ENCODE measurements at regions not wholly inside any gene's neighbourhood (a gene's known extent, or its start where the extent isn't known, plus 50 kb on each side); places are given as distances from the start of the nearest gene placed in this dataset.
"Not testable (repeated sequence)": the region's sequence is repeated elsewhere in the genome, so short reads cannot be mapped to it uniquely, and the experiment has no call there.

DNA sequence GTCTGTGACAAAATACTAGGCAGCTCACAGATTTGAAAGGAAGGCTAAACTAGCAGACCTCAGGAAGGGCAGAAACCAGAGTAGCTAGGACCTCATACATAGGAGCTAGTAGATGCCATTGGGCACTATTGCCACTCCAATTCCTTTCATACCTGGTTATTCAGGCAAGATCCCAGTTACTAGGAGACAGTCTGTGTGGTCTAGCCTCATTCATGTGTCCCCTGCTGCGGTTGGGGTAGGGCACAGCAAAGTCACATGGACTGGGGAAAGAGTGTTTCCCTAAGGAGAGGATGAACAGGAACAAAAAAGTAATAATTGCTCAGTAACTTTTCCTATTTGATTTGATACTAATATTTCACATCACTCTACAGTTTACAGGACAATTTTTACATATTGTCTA is 204.6 kb upstream of the HEY2 start:
- DNase-seq (ENCODE audit: low read depth), result no peak

DNA sequence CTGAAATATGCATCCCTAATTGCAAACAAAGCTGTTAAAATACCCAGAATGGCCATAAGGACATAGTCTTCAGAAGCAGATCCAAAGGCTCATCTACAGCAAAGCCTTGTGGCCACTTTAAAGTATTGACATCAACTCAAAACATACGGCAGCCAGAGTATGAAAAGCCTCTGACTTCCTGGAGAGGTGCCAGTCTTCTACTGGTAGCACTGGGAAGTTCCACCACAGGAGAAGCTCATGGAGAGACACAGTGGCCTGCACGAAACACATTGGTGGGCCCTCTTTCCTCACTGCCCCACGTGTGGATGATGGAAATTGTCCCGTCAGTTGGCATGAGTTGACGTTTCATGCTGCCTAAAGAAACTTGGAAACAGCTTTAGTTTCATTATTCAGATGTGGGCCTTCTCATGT is 202.6 kb upstream of the HEY2 start:
- no peak for DNase-seq (ENCODE audit: low read depth)

DNA sequence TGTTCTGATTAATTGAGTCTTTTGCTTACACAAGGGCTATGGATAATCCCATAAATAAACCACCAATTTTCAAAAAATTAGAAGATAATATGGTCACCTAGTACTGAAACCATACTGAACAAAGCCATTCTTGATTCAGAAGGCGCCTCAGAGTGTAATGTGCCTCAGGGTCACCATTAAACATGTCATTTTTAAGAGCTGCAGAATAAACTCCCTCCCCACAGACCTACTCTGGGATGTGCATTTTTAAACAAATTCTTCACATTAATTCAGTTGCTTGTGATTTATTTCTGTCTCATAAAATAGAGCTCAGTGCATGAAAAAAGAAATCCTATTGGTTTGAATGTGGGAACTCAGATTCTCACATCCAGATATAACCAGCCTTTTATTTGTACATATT is 202.1 kb upstream of the HEY2 start:
- no peak for DNase-seq (ENCODE audit: low read depth)

DNA sequence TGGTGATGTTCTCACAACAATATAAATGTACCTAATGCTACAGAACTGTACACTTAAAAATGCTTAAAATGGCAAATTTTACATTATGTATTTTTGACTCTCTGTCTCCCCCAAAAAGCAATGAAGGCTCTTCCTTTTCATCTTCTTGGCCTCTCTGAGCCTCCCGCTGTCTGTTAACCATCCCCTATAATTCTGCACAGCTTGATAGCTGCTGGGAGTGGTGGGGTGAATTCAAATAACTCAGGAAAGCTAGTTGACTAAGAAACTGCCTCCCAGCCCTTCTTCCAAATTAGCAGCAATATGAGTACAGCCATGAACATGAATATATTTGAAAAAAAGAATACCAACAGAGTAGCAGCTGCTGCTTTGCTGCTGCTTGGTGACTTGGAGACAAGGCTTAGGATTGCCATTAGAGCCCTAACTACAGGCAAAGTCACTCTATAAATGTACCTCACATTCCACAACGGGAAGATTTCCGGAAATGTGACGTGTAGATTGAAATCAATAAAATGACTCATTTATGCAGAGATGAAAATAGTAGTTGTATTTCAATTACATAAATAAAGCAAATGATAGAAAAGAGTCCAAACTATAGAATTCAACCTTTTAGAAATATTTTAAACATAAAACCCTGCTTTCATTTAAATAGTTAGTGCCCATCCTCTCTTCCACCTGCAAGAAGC is 200.1 kb upstream of the HEY2 start:
- no peak for DNase-seq (ENCODE audit: low read depth)

DNA sequence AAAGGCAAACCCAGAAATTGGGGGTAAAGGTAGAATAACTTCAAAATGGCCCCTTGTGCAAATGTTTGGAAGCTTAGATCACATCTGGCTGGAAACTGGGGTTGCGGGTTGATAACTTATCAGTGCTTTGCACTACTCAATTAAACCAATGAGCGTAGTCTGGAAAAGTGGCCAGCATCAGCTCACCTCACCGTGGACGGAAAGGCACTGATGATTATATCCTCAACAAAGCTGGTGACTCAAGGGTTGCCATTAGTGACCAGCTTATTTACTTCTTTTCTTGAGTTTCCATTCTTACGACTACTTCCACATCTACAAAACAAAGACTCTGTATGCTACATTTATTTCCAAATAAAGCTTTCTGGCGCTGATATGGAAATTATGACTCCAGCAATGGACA is 198.5 kb upstream of the HEY2 start:
- DNase-seq (ENCODE audit: low read depth), result no peak

DNA sequence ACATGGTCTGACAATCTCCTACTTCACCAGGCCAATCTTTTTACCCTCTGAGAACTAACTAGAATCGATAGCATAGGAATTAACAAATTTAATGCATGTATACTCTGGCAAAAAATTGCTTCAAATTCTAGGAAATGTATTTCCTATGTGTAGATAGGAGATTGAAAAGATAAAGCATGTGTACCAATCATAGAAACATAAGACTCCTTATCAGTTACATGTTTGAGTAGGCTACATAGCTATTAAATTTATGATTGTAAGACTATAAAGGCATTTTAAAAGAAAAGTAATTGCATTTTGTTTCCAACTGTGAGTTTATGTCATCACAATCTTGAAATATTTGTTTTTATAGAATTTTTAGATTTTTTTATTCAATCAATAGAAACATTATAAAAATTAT is 196.6 kb upstream of the HEY2 start:
- no peak for DNase-seq (ENCODE audit: low read depth)

DNA sequence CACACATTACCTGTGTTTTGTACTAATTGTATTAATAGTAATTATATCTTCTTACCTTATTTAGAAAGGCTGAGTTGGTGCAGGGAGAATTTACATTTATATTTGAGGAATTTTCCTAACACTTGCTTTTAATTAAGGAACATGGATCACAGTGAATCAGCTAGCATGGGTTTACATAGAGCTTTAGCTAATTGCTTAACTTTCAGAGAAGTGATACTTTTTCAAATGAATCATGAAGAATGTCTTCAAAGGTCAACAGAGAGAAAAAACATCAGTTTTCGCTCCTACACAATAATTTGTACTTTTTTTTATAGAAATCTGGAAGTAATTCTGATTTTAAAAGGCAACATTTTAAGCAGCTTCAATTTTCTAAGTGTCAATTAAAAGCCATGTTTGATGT is 195.0 kb upstream of the HEY2 start:
- DNase-seq (ENCODE audit: low read depth), result no peak

DNA sequence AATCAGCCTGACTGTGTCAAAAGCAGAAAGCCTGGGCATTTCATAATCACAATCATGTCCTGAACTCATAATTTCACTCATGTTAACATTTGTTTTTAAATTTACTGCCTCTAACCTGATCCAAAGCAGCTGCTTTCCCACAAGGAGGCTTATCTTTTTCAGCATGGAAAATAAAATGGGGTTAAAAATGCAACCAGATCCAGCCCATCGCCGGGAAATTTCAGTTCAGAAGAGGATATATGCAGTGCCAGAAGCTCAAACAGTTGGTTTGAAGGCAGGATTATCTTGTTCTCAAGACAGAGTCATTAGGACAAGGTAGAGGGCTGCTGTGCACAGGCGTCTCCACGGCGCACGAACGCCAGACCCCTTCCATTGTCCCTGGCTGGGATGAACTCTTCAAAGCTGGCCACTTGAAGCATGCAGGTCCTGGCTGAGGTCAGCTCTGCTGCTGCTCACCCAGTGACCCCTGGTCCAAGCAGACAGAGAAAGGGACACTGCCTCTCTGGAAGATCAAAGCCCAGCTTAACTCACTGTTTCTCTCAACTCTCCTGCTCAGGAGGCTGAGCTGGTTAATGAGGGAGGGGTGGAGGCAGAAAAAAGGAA is 191.1 kb upstream of the HEY2 start:
- no peak for DNase-seq (ENCODE audit: low read depth)

DNA sequence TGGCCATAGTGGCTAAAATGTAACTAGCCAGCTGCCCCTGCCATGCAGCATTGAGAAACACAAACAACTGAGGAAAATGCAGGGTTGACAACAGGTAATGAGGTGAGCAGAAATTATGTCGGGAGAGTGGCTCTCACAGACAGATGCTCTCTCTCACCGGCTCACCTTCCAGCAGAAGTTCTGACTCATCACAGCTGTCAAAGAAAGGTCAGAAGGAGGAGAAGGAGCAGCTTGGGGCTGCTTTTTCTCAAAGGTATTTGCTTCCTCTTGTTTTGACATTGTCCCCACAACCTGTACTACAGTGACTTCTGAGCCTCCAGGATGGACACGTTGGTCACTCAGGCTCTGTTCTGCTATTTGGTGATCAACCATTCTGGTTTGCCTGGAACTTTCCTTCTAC is 190.5 kb upstream of the HEY2 start:
- DNase-seq (ENCODE audit: low read depth), result no peak

DNA sequence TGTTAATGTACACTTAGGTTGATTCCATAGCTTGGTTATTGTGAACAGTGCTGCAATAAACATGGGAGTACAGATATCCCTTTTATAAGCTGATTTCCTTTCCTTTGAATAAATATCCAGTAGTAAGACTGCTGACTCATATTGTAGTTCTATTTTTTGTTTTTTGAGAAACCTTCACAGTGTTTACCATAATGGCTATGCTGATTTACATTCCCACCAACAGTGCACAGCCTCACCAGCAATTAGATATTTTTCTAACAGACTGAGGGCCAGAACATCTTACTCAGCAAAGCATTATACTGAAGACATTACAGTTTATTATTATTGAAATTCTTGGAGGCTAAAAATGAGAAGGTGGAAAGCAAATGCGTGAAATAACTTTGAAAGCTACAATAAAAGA is 187.3 kb upstream of the HEY2 start:
- no peak for DNase-seq (ENCODE audit: low read depth)

DNA sequence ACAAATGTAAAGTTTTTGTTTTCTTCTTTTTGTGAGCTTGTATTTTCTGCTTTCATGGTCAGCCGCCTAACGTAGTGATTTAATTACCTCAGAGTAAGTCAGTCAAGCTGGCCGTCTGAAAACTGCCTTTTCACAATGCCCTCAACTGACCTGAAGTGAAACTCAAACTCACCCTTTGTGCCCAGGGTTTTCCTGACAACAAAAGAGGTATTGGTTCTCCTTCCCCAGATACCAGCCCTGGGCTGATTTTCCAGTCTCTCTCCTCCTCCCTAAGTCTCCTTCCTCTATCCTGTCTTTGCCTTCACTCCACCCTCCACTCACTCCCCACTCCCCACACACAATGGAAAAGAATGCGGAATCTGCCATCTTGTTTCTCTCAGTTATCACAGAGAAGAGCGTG is 184.5 kb upstream of the HEY2 start:
- no peak for DNase-seq (ENCODE audit: low read depth)

DNA sequence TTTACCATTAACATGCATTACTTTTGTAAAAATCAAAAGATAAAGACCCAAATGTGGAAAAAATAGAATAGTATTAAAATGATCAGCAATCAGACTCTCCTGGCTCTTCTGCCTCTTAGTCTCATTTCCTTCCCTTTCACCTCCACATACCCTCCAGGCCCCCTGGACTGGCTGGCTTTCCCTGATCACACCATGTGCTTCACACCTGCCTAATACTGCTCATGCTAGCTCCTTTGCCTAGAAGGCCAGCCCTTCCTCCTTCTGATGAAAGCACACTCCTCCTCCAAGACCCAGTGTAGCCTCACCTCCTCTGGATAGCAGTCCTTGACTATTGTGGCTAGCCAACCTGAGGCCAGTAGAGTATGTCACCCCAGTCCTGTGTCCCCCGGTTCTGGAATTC is 182.0 kb upstream of the HEY2 start:
- DNase-seq (ENCODE audit: low read depth), result no peak

DNA sequence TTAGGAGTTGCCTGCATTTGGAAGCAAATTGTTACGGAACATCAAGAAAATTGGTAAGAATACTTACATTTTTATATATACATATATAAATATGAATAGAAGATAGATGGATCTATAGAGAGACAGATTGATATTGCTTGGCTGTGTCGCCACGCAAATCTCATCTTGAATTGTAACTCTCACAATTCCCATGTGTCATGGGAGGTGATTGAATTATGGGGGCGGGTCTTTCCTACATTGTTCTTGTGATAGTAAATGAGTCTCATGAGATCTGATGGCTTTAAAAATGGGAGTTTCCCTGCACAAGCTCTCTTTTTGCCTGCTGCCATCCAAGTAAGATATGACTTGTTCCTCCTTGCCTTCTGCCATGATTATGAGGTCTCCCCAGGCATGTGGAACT is 180.8 kb upstream of the HEY2 start:
- DNase-seq (ENCODE audit: low read depth), result no peak

DNA sequence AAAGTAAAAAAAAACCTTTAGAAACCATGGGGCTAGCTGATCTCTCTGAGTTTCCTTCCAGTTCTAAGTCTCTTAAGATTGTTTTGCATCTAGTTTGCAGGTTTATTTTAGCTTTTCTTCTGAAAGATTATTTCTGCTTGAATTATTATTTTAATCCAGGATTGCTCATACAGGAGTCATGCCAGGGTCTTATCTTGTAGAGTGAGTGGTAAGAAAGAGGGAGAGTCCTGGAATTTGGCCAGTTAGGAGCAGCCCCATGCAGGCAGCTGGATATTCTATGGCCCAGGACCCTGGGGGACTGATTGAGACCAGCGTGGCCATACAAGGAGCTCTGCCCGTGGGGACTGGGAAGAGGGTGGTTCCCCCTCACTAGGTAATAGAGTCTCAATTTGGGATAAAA is 178.9 kb upstream of the HEY2 start:
- no peak for DNase-seq (ENCODE audit: low read depth)

DNA sequence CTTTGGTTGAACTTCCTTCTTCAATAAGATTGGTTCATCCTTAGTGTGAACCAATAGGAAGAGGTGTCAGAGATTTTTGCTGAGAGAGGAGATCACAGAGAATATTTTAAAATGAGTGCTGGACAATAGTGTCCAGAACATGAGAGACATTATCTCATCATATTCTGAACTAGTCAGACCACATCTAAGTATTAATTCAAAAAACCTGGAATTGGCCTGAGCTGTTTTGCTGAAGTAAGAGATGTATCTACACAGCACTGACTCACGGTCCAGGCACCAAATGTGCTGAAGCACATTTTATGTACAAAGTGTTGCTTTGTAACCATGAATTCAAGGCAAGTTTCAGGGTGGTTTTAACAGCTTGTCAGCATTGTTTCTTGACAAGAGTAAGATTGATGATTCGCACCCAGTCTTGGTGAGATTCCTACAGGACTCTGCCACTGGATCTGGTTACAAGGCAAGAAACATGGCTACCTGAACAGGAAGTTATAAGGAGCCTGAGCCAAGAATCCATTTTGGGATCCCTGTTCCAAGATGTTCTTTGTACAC is 178.2 kb upstream of the HEY2 start:
- no peak for DNase-seq (ENCODE audit: low read depth)

DNA sequence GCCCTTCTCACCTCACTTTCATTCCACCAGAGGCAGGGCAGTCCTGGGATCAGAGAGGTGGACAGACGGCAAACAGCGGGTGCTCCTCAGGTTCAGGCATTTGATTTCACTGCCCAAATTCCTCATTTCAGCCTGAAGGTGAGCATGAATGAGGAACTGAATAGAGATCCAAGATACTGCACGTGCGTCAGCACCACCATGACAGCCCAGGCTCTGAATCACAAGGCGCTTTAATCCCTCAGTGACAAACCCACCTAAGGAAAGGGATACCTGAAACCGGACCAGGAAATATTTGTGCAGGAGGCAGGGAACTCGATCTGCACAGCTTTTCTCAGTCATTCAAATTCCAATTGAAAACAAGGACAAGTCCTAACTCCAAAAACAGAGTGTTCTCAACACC is 174.8 kb upstream of the HEY2 start:
- DNase-seq (ENCODE audit: low read depth), result no peak

DNA sequence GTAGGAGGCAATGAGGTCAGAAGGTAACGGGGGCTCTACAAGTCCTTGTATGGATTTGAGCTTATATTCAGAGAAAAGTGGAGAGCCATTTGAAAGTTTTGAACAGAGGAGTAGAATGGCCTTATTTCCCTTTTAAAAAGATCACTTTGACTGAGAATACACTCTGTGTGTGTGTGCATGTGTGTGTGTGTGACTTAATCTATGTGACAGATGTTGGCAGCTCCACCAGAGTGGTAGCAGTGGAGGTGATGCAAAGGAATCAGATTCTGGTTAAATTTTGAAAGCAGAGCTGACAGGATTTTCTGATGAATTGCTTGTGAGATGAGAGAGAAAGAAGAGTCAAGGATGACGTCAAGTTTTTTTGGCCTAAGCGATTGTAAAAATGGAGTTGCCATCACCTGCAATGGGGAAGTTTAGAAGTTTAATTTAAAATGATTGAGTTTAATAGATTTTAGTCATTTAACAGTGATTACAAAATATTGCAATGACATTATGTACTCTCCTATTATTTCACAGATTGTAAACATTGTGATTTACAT is 172.2 kb upstream of the HEY2 start:
- DNase-seq (ENCODE audit: low read depth), result no peak

DNA sequence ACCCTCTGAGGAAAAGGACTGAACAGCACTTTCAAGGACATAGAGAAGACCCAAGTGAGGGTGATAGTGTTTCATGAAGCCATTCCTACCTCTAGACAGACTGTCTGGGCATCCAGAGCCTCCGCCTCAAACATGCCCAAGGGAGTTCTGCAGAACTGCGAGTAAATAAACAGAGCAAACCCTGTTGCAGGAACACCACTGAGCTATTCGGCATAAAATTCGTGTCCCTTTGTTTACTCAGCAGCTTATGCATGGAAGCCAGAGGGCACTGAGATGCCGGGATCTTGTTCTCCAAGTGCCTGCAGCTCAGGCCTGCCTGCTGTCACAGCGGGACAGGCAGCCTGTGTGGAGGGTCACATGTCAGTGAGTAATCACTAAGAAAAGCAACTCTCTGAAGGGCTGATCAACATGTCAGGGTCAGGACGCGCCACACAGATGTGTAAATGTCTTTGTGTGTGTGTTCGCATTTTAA is 164.9 kb upstream of the HEY2 start:
- no peak for DNase-seq (ENCODE audit: low read depth)

DNA sequence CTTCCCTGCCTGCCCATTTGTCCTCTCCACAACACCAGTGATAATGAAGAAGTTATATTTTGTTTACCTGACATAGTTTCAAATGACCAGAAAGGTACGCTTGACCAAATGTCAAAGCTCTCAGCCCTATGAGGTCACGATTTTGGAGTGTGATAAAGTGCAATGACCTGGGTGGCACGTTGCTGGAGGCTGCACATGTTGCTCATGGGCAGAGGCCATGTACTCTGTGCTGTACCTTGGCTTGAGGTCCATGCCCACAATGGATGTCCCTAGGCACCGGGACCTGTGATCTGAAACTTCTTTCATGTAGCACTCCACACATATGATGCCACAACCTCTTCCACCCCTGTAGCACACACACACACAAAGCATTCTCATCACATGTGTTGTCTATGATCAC is 164.0 kb upstream of the HEY2 start:
- DNase-seq (ENCODE audit: low read depth), result no peak

DNA sequence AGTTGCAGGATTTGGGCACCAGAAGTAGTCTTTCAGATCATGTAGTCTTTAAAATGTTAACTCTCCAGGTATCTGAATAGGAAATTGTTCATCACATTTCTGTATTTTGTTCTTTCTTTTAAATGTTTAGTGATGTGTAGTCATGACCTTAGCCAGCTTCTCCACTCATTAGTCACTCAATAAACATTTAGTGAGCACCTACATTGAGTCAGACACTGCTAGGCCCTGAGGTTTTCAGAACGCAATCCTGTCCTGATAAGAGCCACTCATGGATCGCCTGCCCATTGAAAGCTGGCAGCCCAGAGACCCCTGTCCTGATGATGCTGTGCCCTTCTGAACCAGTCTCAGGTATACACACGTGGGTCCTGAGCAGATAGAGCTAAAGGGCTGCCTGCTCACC is 163.4 kb upstream of the HEY2 start:
- no peak for DNase-seq (ENCODE audit: low read depth)

DNA sequence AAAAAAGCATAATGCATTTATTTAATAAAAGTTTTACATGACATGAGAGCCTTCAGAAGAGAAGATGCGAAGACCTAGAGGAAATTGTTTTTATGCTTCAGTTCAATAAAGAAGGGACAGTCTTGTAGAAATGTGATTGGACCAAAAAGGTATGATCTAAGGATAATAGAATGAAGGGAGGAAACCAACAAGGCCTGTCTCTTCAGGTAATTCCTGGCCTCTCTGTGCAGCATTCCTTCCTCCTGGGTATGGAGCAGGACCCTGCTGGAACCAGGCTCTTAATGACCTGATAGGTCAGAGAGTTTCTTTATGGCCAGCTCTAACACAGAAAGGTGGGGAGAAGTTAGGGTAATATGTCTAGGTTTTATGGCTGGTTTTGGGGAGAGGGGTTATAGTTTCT is 162.8 kb upstream of the HEY2 start:
- DNase-seq (ENCODE audit: low read depth), result no peak

DNA sequence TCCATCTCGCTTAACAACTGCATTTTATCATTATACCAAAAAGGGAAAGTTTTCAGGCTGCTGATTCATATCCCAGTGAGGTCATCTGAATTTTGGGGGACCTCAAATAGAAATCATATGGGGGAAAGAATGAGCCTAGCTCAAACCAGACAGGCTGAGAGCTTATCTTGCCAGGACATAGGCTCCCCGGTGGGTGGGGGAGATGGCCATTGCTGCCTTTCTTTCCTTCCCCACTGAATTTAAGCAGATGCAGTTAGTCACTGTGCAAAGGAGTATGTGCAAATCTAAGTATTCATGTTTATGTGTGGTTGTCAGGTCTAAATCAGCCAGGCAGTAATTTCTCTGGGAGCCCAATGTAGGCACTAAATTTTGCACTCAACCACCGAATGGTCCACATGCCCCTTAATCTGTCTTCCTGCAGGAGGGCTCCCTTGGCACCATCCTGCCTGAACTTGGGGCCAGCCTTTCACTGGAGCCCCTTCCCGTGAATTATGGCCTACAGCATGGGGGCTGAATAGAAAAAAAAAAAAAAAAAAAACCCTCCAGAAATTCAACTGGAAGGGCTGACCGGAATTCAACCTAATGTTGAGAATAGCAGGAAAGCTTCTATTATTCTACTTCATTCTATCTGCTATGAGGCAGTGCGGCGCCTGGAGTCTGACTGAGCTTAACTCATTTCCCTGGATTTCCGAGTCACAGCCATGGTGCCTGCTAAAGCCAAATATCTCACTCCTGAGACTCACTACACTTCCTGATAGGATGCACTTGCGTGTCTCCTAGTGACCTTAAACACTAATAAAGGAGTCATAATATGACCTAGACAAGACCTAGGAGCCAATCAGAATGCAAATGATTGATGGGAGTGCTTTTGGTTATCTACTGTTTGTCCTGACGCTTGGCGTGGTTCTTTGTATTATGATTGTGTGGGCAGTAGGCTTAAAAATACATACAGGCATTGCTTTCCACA is 161.5 kb upstream of the HEY2 start:
- DNase-seq (ENCODE audit: low read depth), result no peak

DNA sequence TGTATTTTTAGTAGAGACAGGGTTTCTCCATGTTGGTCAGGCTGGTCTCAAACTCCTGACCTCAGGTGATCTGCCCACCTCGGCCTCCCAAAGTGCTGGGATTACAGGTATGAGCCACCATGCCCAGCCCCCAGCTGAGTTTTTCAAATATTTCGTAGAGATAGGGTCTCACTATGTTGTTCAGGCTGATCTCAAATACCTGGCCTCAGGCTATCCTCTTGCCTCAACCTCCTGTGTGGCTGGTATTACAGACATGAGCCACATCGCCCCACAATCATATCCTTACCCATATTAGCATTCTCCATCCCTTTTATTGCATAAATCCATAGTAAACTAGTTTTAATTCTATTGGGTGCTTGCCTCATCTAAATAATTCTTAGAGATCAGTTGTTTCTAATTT is 157.6 kb upstream of the HEY2 start:
- DNase-seq (ENCODE audit: low read depth), result not testable (repeated sequence)

All from GM04503 (cell line).